GM19240 (cell line): ENCODE measurements at regions not wholly inside any gene's neighbourhood (a gene's known extent, or its start where the extent isn't known, plus 50 kb on each side); places are given as distances from the start of the nearest gene placed in this dataset.

Experiments
- DNase-seq: peaks from one replicate; pipeline ENCODE4 v3.0.0; 2011; ENCODE audit warnings: low spot score; ENCODE audit not compliant: insufficient read length

GRCh38 chr12:111222523-111222922 is 146.4 kb downstream of the PHETA1 start:
- no peak for DNase-seq

GRCh38 chr12:111222027-111222414 is 146.9 kb downstream of the PHETA1 start:
- DNase-seq: no peak

- DNase-seq: no peak
Measured at GRCh38 chr12:111221062-111222026, 147.6 kb downstream of the PHETA1 start.

- DNase-seq: no peak
Measured at GRCh38 chr12:111220363-111220762, 148.5 kb downstream of the PHETA1 start.

- DNase-seq: no peak
Measured at GRCh38 chr12:111219440-111219839, 149.5 kb downstream of the PHETA1 start.

GRCh38 chr12:111218499-111218898 is 150.4 kb downstream of the PHETA1 start:
- no peak for DNase-seq

GRCh38 chr12:111216387-111217159 is 152.3 kb downstream of the PHETA1 start:
- no peak for DNase-seq

GRCh38 chr12:111215881-111216280 is 153.0 kb downstream of the PHETA1 start:
- DNase-seq: no peak

GRCh38 chr12:111214401-111214800 is 154.5 kb downstream of the PHETA1 start:
- DNase-seq: no peak

GRCh38 chr12:111213561-111213960 is 155.3 kb downstream of the PHETA1 start:
- no peak for DNase-seq

GRCh38 chr12:111212814-111213456 is 156.0 kb downstream of the PHETA1 start:
- DNase-seq: no peak

- no peak for DNase-seq
Measured at GRCh38 chr12:111211910-111212757, 156.8 kb downstream of the PHETA1 start.

- DNase-seq: no peak
Measured at GRCh38 chr12:111209811-111210210, 159.1 kb downstream of the PHETA1 start.

- DNase-seq: no peak
Measured at GRCh38 chr12:111207761-111208160, 161.1 kb downstream of the PHETA1 start.

- DNase-seq: no peak
Measured at GRCh38 chr12:111204788-111205241, 164.1 kb downstream of the PHETA1 start.

GRCh38 chr12:111203969-111204368 is 164.9 kb downstream of the PHETA1 start:
- DNase-seq: no peak

GRCh38 chr12:111203446-111203845 is 165.4 kb downstream of the PHETA1 start:
- no peak for DNase-seq

- DNase-seq: no peak
Measured at GRCh38 chr12:111202237-111202915, 166.5 kb downstream of the PHETA1 start.

GRCh38 chr12:111201495-111202236 is 167.2 kb downstream of the PHETA1 start:
- DNase-seq: no peak

- no peak for DNase-seq
Measured at GRCh38 chr12:111201036-111201435, 167.9 kb downstream of the PHETA1 start.
